ENCODE measurements at regions not wholly inside any gene's neighbourhood (a gene's known extent, or its start where the extent isn't known, plus 50 kb on each side); places are given as distances from the start of the nearest gene placed in this dataset.

GRCh38 chr1:38436749-38437148 is 390.2 kb upstream of the POU3F1 start:
- TF ChIP-seq CTCF (IDR thresholded peaks at IDR 0.05) (no peak), POLR2A (IDR thresholded peaks at IDR 0.05) (no peak)

Measured in adrenal gland (tissue), 5 donors.